Spinal cord (tissue), 9 donors: ENCODE measurements at regions not wholly inside any gene's neighbourhood (a gene's known extent, or its start where the extent isn't known, plus 50 kb on each side); places are given as distances from the start of the nearest gene placed in this dataset.

ENCODE experiments used
- DNase-seq, 6 donors: peaks; one replicate each; pipeline versions ENCODE4 v3.0.0 to v3.0.0-alpha.2; 2013 to 2015; ENCODE audit warnings: low spot score in 6 of 6, low read depth in 4 of 6
- H3K27ac ChIP-seq: one replicate; pipeline ENCODE4 v1.5.1; 2013; ENCODE audit warnings: low read depth, low read length, control low read depth
- H3K27me3 ChIP-seq: one replicate; pipeline ENCODE4 v1.6.1; 2013; ENCODE audit warnings: low read length; ENCODE audit not compliant: control insufficient read depth, insufficient read depth
- H3K36me3 ChIP-seq: one replicate; pipeline ENCODE4 v1.6.1; 2013; ENCODE audit warnings: low read length; ENCODE audit not compliant: control insufficient read depth, insufficient read depth
- H3K4me1 ChIP-seq: one replicate; pipeline ENCODE4 v1.6.1; 2013; ENCODE audit warnings: low read length; ENCODE audit not compliant: control insufficient read depth, insufficient read depth
- H3K4me3 ChIP-seq: one replicate; pipeline ENCODE4 v1.5.1; 2013; ENCODE audit warnings: low read depth, low read length, control low read depth
- H3K9me3 ChIP-seq: one replicate; pipeline ENCODE4 v1.6.1; 2013; ENCODE audit warnings: low read length; ENCODE audit not compliant: control insufficient read depth, insufficient read depth
- WGBS: methylation state at CpG from one replicate; pipeline ENCODE4 v1.1.5; 2013; ENCODE audit warnings: missing lambda C conversion rate; ENCODE audit not compliant: insufficient coverage; 5-methylcytosine and 5-hydroxymethylcytosine counted together
- donor health status: healthy.

GRCh38 chr7:42673951-42674350 lies 237.9 kb downstream of the C7orf25 start:
- DNase-seq, result no peak
- 76% methylated on average over 4 of the region's 6 CpGs for WGBS
- no peaks in the 10 kb centered on the region for H3K9me3 ChIP-seq
- H3K36me3 ChIP-seq, result no peaks in the 10 kb centered on the region
- H3K27ac ChIP-seq, result no peak overlapping the region
- H3K4me3 ChIP-seq, result no peak overlapping the region
- H3K27me3 ChIP-seq, result no peaks in the 10 kb centered on the region
- H3K4me1 ChIP-seq, result no peaks in the 10 kb centered on the region

DNA sequence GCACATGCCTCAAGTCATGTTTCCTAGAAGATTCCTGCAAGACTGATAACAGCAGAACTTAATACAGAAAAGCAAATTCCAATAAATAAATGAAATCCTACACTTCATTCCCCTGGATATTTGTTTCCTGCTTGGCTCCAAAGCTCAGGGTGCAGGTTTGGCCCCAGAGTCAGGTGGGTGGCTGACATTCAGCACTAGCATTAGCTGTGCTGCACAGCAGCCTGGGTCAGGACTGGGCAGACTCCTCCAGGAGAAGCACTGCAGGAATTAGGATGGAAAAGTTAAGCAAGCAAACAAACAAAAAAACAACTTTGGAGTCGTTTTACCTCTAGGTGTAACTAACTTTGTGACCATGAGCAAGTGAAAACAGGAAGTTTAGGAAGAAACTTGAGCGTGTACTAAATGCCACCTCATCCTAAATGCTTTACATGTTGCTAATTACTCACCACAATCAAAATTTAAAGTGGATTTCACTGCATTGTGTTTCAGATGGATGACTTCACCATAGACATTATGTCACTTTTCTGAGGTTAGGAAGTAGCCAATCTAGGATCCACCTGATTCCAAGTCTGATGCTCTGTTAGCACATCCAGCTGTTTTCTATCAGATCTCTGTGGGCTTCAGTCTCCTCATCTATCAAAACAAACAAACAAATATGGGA lies 239.4 kb downstream of the C7orf25 start:
- no CpG with 5 or more reads among the region's 2 CpGs for WGBS
- Histone ChIP-seq H3K9me3 (peaks cover 2% of the 10 kb centered on the region), H3K27me3 (no peaks in the 10 kb centered on the region), H3K4me3 (no peak overlapping the region), H3K27ac (no peak overlapping the region), H3K36me3 (no peaks in the 10 kb centered on the region), H3K4me1 (no peaks in the 10 kb centered on the region)
- no peak for DNase-seq

DNA sequence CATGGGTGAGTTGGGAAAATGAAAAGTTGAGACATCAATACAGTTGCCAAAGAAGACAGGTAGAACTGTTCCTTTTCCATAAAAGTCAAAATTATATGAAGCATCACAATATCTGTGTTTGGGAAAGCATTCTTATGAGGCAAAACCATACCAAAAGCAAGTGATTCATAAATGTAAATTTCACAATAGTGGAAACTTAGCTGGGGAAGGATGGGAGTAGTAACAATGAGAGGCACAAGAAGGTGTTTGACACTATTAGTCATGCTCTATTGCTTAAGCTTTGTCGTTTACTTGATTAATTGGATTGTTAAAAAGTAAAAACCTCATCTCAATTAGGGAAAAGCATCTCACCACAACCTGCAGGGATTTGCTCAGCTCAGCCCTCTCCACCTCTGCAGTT lies 240.2 kb downstream of the C7orf25 start:
- no peak for DNase-seq
- Histone ChIP-seq H3K36me3 (no peaks in the 10 kb centered on the region), H3K4me1 (no peaks in the 10 kb centered on the region), H3K27me3 (no peaks in the 10 kb centered on the region), H3K27ac (no peak overlapping the region), H3K9me3 (peaks cover 3% of the 10 kb centered on the region), H3K4me3 (no peak overlapping the region)
- no CpG with 5 or more reads among the region's 1 CpG for WGBS

DNA sequence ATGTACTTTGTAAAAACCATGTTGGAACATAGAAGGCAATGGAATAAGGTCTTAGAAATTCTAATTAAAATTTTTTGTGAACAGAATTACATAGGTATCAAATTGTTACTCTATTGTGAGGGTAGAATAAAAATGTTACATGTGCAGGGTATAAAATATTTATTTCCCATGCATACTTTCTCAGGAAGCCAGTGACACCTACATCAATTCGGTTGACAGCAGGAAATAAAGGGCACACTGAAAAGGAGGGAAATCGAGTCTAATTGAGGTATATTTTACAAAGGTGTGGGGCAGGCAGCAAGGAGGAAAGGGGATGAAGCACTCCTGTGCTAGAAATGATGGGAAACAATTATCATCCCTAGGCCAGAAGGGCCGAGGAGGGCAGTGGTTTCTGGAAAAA lies 244.9 kb downstream of the C7orf25 start:
- WGBS, result 58% methylated on average over 3 of the region's 3 CpGs
- Histone ChIP-seq H3K9me3 (peaks cover 3% of the 10 kb centered on the region), H3K36me3 (no peaks in the 10 kb centered on the region), H3K4me1 (no peaks in the 10 kb centered on the region), H3K27ac (no peak overlapping the region), H3K4me3 (no peak overlapping the region), H3K27me3 (no peaks in the 10 kb centered on the region)
- no peak for DNase-seq

- no peaks in the 10 kb centered on the region for H3K36me3 ChIP-seq
- H3K27ac ChIP-seq, result no peak overlapping the region
- no peaks in the 10 kb centered on the region for H3K27me3 ChIP-seq
- no peak for DNase-seq
- peaks cover 3% of the 10 kb centered on the region for H3K9me3 ChIP-seq
- H3K4me1 ChIP-seq, result no peaks in the 10 kb centered on the region
- no peak overlapping the region for H3K4me3 ChIP-seq
- 89% methylated on average over 1 of the region's 1 CpG for WGBS
These were observed 249.0 kb downstream of the C7orf25 start for GRCh38 chr7:42662862-42663261.

DNA sequence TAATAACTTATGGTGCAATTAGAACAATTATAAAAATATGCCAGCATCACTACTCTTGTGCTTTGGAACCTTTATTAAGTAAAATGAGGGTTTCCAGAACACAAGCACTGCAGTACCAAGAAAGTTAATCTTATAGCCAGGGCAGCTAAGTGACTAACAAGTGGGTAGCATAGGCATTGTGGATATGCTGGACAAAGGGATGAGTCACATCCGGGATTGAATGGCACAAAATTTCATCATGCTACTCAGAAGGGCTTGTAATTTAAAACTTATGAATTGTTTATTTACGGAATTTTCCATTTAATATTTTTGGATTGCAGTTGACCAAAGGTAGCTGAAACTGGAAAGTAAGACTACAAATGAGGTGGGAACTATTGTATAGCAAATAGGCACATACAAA lies 250.6 kb downstream of the C7orf25 start:
- H3K36me3 ChIP-seq, result no peaks in the 10 kb centered on the region
- no peaks in the 10 kb centered on the region for H3K27me3 ChIP-seq
- no peaks in the 10 kb centered on the region for H3K9me3 ChIP-seq
- H3K27ac ChIP-seq, result no peak overlapping the region
- no peak for DNase-seq
- no peak overlapping the region for H3K4me3 ChIP-seq
- H3K4me1 ChIP-seq, result no peaks in the 10 kb centered on the region
- no CpG with 5 or more reads among the region's 2 CpGs for WGBS

DNA sequence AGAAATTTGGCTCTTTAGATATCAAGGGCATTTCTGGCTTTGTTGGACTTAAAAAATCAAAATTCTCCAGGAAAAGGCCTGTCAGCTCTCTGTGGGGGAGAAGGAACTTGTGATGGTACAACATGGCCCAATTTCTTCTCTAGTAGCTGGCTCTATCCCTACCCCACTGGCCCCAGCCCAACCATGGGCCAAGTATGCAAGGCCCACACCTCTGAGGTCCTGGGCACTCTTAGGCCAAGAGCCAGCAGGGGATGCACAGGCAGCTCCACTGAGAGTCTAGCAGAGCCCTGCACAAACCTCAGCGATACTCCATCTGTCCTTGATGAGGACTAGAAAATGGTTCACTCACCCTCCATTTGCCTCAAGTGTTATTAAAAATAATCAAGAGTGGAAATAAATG lies 261.2 kb downstream of the C7orf25 start:
- peaks cover 3% of the 10 kb centered on the region for H3K9me3 ChIP-seq
- DNase-seq, result no peak
- peaks cover 3% of the 10 kb centered on the region for H3K4me1 ChIP-seq
- H3K27ac ChIP-seq, result peak overlapping the region; percentile 76
- no peaks in the 10 kb centered on the region for H3K27me3 ChIP-seq
- no CpG with 5 or more reads among the region's 1 CpG for WGBS
- H3K36me3 ChIP-seq, result no peaks in the 10 kb centered on the region
- no peak overlapping the region for H3K4me3 ChIP-seq

GRCh38 chr7:42650171-42650570 lies 261.7 kb downstream of the C7orf25 start:
- no peaks in the 10 kb centered on the region for H3K36me3 ChIP-seq
- H3K9me3 ChIP-seq, result peaks cover under 1% of the 10 kb centered on the region
- peaks cover 3% of the 10 kb centered on the region for H3K4me1 ChIP-seq
- DNase-seq, result peak in 1 of 6 donors; percentile 40
- no peaks in the 10 kb centered on the region for H3K27me3 ChIP-seq
- H3K27ac ChIP-seq, result peak overlapping the region; percentile 76
- WGBS, result 68% methylated on average over 6 of the region's 6 CpGs
- no peak overlapping the region for H3K4me3 ChIP-seq

- no peak overlapping the region for H3K27ac ChIP-seq
- no peak overlapping the region for H3K4me3 ChIP-seq
- no peaks in the 10 kb centered on the region for H3K9me3 ChIP-seq
- peak in 1 of 6 donors; percentile 55 for DNase-seq
- peaks cover 3% of the 10 kb centered on the region for H3K4me1 ChIP-seq
- no peaks in the 10 kb centered on the region for H3K27me3 ChIP-seq
- no peaks in the 10 kb centered on the region for H3K36me3 ChIP-seq
- 67% methylated on average over 1 of the region's 3 CpGs for WGBS
These were observed 266.0 kb downstream of the C7orf25 start for GRCh38 chr7:42645906-42646305.

DNA sequence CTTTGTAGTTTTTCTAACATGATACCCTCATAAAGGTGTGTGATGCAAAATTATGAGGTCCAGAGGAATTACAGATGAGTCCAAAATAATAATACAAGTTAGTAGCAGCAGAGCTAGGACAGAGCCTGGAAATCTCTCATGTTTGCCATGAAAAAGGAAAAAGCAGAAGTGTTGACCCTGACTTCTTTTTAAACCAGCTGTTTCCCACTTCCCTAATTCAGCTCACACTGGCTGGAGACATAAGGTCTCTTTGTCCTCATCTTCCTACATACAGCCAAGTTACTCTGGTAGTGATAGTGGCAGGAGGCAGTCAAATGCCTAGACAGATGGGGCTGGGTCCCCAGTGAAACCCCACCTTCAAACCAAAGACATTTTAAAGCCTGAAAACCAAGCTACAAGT lies 269.2 kb downstream of the C7orf25 start:
- Histone ChIP-seq H3K27ac (no peak overlapping the region), H3K27me3 (no peaks in the 10 kb centered on the region), H3K9me3 (no peaks in the 10 kb centered on the region), H3K4me3 (no peak overlapping the region), H3K36me3 (no peaks in the 10 kb centered on the region), H3K4me1 (no peaks in the 10 kb centered on the region)
- DNase-seq, result no peak
